Activated CD4-positive, alpha-beta T cell treated with anti-CD3 and anti-CD28 coated beads, Interleukin-2, amount 10 ng/mL, durations not matched to agents 7 days and 5 days (primary cell): ENCODE measurements at regions not wholly inside any gene's neighbourhood (a gene's known extent, or its start where the extent isn't known, plus 50 kb on each side); places are given as distances from the start of the nearest gene placed in this dataset.
"Not testable (repeated sequence)": the region's sequence is repeated elsewhere in the genome, so short reads cannot be mapped to it uniquely, and the experiment has no call there.

Source experiments
- CTCF ChIA-PET: fragments of 350-600 bp; sonication (Branson Sonifier 250); formaldehyde crosslinking; loops from one replicate; lab custom pipeline; 2021; ENCODE audit warnings: antibody characterized with exemption; lab: Charles Lee
- POLR2A ChIA-PET: fragments of 350-600 bp; sonication (Branson Sonifier 250); formaldehyde crosslinking; loops from one replicate; lab custom pipeline; 2021; ENCODE audit warnings: antibody characterized with exemption; lab: Charles Lee
- DNase-seq: peaks from one replicate; pipeline ENCODE4 v3.0.0-alpha.2; 2020
- H3K27ac Mint-ChIP-seq: one replicate; pipeline ENCODE4 v1.8.0; 2021; ENCODE audit warnings: mild to moderate bottlenecking, moderate library complexity, mixed read lengths
- H3K27me3 Mint-ChIP-seq: one replicate; pipeline ENCODE4 v1.8.0; 2021; ENCODE audit warnings: mixed read lengths
- H3K36me3 Mint-ChIP-seq: one replicate; pipeline ENCODE4 v1.8.0; 2021; ENCODE audit warnings: low read depth, mixed read lengths
- H3K4me1 Mint-ChIP-seq: one replicate; pipeline ENCODE4 v1.8.0; 2021; ENCODE audit warnings: mixed read lengths
- H3K4me3 Mint-ChIP-seq: one replicate; pipeline ENCODE4 v1.8.0; 2021; ENCODE audit warnings: mild to moderate bottlenecking, moderate library complexity, mixed read lengths
- H3K9me3 Mint-ChIP-seq: one replicate; pipeline ENCODE4 v1.8.0; 2021; ENCODE audit warnings: mixed read lengths

- H3K27ac Mint-ChIP-seq = no peak overlapping the region
- H3K4me1 Mint-ChIP-seq = no peaks in the 10 kb centered on the region
- H3K27me3 Mint-ChIP-seq = no peaks in the 10 kb centered on the region
- peaks cover 14% of the 10 kb centered on the region for H3K9me3 Mint-ChIP-seq
- ChIA-PET CTCF (no interaction called here), POLR2A (no interaction called here)
- no peak for DNase-seq
- no peaks in the 10 kb centered on the region for H3K36me3 Mint-ChIP-seq
- H3K4me3 Mint-ChIP-seq = no peak overlapping the region
These were observed 598.1 kb downstream of the DNAH5 start for GRCh38 chr5:13346401-13346800.

GRCh38 chr5:13339093-13339492 is 605.4 kb downstream of the DNAH5 start:
- DNase-seq = no peak
- Mint-ChIP-seq H3K36me3 (no peaks in the 10 kb centered on the region), H3K4me1 (no peaks in the 10 kb centered on the region), H3K9me3 (peaks cover 22% of the 10 kb centered on the region), H3K27me3 (no peaks in the 10 kb centered on the region), H3K27ac (no peak overlapping the region), H3K4me3 (no peak overlapping the region)
- POLR2A ChIA-PET = no interaction called here
- CTCF ChIA-PET = no interaction called here

GRCh38 chr5:13335026-13335425 is 609.5 kb downstream of the DNAH5 start:
- H3K27ac Mint-ChIP-seq, H3K27me3 Mint-ChIP-seq, CTCF ChIA-PET: not testable (repeated sequence)

GRCh38 chr5:13331585-13331984 is 612.9 kb downstream of the DNAH5 start:
- Mint-ChIP-seq H3K36me3 (no peaks in the 10 kb centered on the region), H3K4me1 (no peaks in the 10 kb centered on the region), H3K4me3 (no peak overlapping the region), H3K27me3 (no peaks in the 10 kb centered on the region), H3K9me3 (peaks cover 7% of the 10 kb centered on the region), H3K27ac (no peak overlapping the region)
- POLR2A ChIA-PET = no interaction called here
- no peak for DNase-seq
- CTCF ChIA-PET = no interaction called here

More at GRCh38 chr5:13335026-13335425, 609.5 kb downstream of the DNAH5 start:
- H3K4me3 Mint-ChIP-seq, DNase-seq, POLR2A ChIA-PET, H3K4me1 Mint-ChIP-seq, H3K36me3 Mint-ChIP-seq: not testable (repeated sequence)
- H3K9me3 Mint-ChIP-seq = peaks cover 10% of the 10 kb centered on the region

GRCh38 chr5:13328316-13328715 is 616.2 kb downstream of the DNAH5 start:
- ChIA-PET POLR2A (no interaction called here), CTCF (no interaction called here)
- Mint-ChIP-seq H3K4me3 (no peak overlapping the region), H3K27me3 (no peaks in the 10 kb centered on the region), H3K4me1 (no peaks in the 10 kb centered on the region), H3K9me3 (peaks cover 2% of the 10 kb centered on the region), H3K27ac (no peak overlapping the region), H3K36me3 (no peaks in the 10 kb centered on the region)
- DNase-seq = no peak

- no peaks in the 10 kb centered on the region for H3K4me1 Mint-ChIP-seq
- ChIA-PET CTCF (no interaction called here), POLR2A (no interaction called here)
- no peak overlapping the region for H3K4me3 Mint-ChIP-seq
- DNase-seq = no peak
- no peaks in the 10 kb centered on the region for H3K27me3 Mint-ChIP-seq
- H3K27ac Mint-ChIP-seq = no peak overlapping the region
- H3K9me3 Mint-ChIP-seq = peaks cover 2% of the 10 kb centered on the region
- H3K36me3 Mint-ChIP-seq = no peaks in the 10 kb centered on the region
These were observed 618.7 kb downstream of the DNAH5 start for GRCh38 chr5:13325765-13326164.

GRCh38 chr5:13322769-13323168 is 621.7 kb downstream of the DNAH5 start:
- peaks cover 7% of the 10 kb centered on the region for H3K9me3 Mint-ChIP-seq
- DNase-seq = no peak
- H3K4me1 Mint-ChIP-seq = no peaks in the 10 kb centered on the region
- CTCF ChIA-PET = no interaction called here
- no peak overlapping the region for H3K4me3 Mint-ChIP-seq
- no peak overlapping the region for H3K27ac Mint-ChIP-seq
- no peaks in the 10 kb centered on the region for H3K27me3 Mint-ChIP-seq
- POLR2A ChIA-PET = no interaction called here
- no peaks in the 10 kb centered on the region for H3K36me3 Mint-ChIP-seq

GRCh38 chr5:13317654-13318053 is 626.8 kb downstream of the DNAH5 start:
- Mint-ChIP-seq H3K4me3 (no peak overlapping the region), H3K36me3 (no peaks in the 10 kb centered on the region), H3K4me1 (no peaks in the 10 kb centered on the region), H3K9me3 (peaks cover 8% of the 10 kb centered on the region), H3K27ac (no peak overlapping the region), H3K27me3 (no peaks in the 10 kb centered on the region)
- POLR2A ChIA-PET = no interaction called here
- CTCF ChIA-PET = no interaction called here
- no peak for DNase-seq

GRCh38 chr5:13316176-13316575 is 628.3 kb downstream of the DNAH5 start:
- ChIA-PET POLR2A (no interaction called here), CTCF (no interaction called here)
- Mint-ChIP-seq H3K4me1 (no peaks in the 10 kb centered on the region), H3K4me3 (no peak overlapping the region), H3K27ac (no peak overlapping the region), H3K27me3 (no peaks in the 10 kb centered on the region), H3K9me3 (peaks cover 10% of the 10 kb centered on the region), H3K36me3 (no peaks in the 10 kb centered on the region)
- no peak for DNase-seq

GRCh38 chr5:13307480-13307879 is 637.0 kb downstream of the DNAH5 start:
- no peaks in the 10 kb centered on the region for H3K4me1 Mint-ChIP-seq
- ChIA-PET CTCF (no interaction called here), POLR2A (no interaction called here)
- H3K9me3 Mint-ChIP-seq = peaks cover 15% of the 10 kb centered on the region
- no peaks in the 10 kb centered on the region for H3K27me3 Mint-ChIP-seq
- no peak overlapping the region for H3K27ac Mint-ChIP-seq
- no peak for DNase-seq
- no peaks in the 10 kb centered on the region for H3K36me3 Mint-ChIP-seq
- no peak overlapping the region for H3K4me3 Mint-ChIP-seq

GRCh38 chr5:13303445-13303844 is 641.0 kb downstream of the DNAH5 start:
- Mint-ChIP-seq H3K4me1 (no peaks in the 10 kb centered on the region), H3K36me3 (no peaks in the 10 kb centered on the region), H3K9me3 (peaks cover 13% of the 10 kb centered on the region), H3K4me3 (no peak overlapping the region), H3K27ac (no peak overlapping the region), H3K27me3 (no peaks in the 10 kb centered on the region)
- ChIA-PET POLR2A (no interaction called here), CTCF (no interaction called here)
- no peak for DNase-seq

GRCh38 chr5:13278811-13279210 is 665.7 kb downstream of the DNAH5 start:
- Mint-ChIP-seq H3K4me1 (no peaks in the 10 kb centered on the region), H3K9me3 (peaks cover 3% of the 10 kb centered on the region), H3K36me3 (no peaks in the 10 kb centered on the region), H3K27me3 (no peaks in the 10 kb centered on the region), H3K27ac (no peak overlapping the region), H3K4me3 (no peak overlapping the region)
- ChIA-PET CTCF (no interaction called here), POLR2A (no interaction called here)
- no peak for DNase-seq

- DNase-seq = no peak
- Mint-ChIP-seq H3K4me1 (no peaks in the 10 kb centered on the region), H3K4me3 (no peak overlapping the region), H3K36me3 (no peaks in the 10 kb centered on the region), H3K27me3 (no peaks in the 10 kb centered on the region), H3K9me3 (peaks cover 3% of the 10 kb centered on the region), H3K27ac (no peak overlapping the region)
- ChIA-PET CTCF (no interaction called here), POLR2A (no interaction called here)
These were observed 666.3 kb downstream of the DNAH5 start for GRCh38 chr5:13278148-13278547.

- H3K4me1 Mint-ChIP-seq = no peaks in the 10 kb centered on the region
These were observed 668.3 kb downstream of the DNAH5 start for GRCh38 chr5:13276156-13276555.

More at GRCh38 chr5:13276156-13276555, 668.3 kb downstream of the DNAH5 start:
- H3K27me3 Mint-ChIP-seq = no peaks in the 10 kb centered on the region
- no peak overlapping the region for H3K4me3 Mint-ChIP-seq
- no peak for DNase-seq
- no peaks in the 10 kb centered on the region for H3K36me3 Mint-ChIP-seq
- H3K9me3 Mint-ChIP-seq = peaks cover 7% of the 10 kb centered on the region
- POLR2A ChIA-PET = no interaction called here
- H3K27ac Mint-ChIP-seq = no peak overlapping the region
- CTCF ChIA-PET = no interaction called here
